ENCODE measurements at regions not wholly inside any gene's neighbourhood (a gene's known extent, or its start where the extent isn't known, plus 50 kb on each side); places are given as distances from the start of the nearest gene placed in this dataset.

DNA sequence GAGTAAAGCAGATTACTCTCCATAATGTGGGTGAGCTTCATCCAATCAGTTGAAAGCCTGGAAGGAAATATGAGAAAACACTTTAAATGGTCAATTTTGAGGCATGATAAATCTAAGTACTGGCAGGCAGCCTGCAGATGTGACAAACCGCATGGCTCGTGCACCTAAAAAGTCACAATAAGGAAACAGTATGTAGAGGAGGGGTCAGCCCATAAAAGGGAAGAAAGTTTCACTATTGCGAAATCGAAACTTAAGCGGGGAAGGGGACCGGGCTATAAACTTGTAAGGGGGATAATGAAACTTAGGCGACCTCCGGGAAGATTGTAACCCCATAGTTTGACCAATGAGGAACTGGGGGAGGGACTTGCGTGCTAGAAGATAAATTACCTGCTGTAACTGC is 109.8 kb downstream of the PLPPR4 start:
- no peak for TF ChIP-seq POLR2A (IDR thresholded peaks at IDR 0.05)
- TF ChIP-seq, protein P1, sequence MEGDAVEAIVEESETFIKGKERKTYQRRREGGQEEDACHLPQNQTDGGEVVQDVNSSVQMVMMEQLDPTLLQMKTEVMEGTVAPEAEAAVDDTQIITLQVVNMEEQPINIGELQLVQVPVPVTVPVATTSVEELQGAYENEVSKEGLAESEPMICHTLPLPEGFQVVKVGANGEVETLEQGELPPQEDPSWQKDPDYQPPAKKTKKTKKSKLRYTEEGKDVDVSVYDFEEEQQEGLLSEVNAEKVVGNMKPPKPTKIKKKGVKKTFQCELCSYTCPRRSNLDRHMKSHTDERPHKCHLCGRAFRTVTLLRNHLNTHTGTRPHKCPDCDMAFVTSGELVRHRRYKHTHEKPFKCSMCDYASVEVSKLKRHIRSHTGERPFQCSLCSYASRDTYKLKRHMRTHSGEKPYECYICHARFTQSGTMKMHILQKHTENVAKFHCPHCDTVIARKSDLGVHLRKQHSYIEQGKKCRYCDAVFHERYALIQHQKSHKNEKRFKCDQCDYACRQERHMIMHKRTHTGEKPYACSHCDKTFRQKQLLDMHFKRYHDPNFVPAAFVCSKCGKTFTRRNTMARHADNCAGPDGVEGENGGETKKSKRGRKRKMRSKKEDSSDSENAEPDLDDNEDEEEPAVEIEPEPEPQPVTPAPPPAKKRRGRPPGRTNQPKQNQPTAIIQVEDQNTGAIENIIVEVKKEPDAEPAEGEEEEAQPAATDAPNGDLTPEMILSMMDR (IDR thresholded peaks at IDR 0.05), result no peak
